Memory B cell (primary cell): ENCODE measurements at regions not wholly inside any gene's neighbourhood (a gene's known extent, or its start where the extent isn't known, plus 50 kb on each side); places are given as distances from the start of the nearest gene placed in this dataset.
A peak's percentile ranks its signal among the peaks of the same experiment; 100 is the strongest.

ENCODE experiments used
- ATAC-seq: fragments of 150-1000 bp; cut with Tn5 transposase; 2 replicates; pipeline ENCODE4 v1.10.0; 2021; ENCODE audit warnings: low read depth, mild to moderate bottlenecking, moderate library complexity
- DNase-seq, 2 donors: peaks; one replicate each; pipeline ENCODE4 v3.0.0; 2022; ENCODE audit warnings: low spot score in 2 of 2
- H3K27ac Mint-ChIP-seq: one replicate; pipeline ENCODE4 v1.8.0; 2022; ENCODE audit warnings: mild to moderate bottlenecking, moderate library complexity, mixed read lengths
- H3K27me3 Mint-ChIP-seq: one replicate; pipeline ENCODE4 v1.8.0; 2022; ENCODE audit warnings: mixed read lengths
- H3K36me3 Mint-ChIP-seq: one replicate; pipeline ENCODE4 v1.8.0; 2022; ENCODE audit warnings: mild to moderate bottlenecking, mixed read lengths
- H3K4me1 Mint-ChIP-seq: one replicate; pipeline ENCODE4 v1.8.0; 2022; ENCODE audit warnings: mixed read lengths
- H3K4me3 Mint-ChIP-seq: one replicate; pipeline ENCODE4 v1.8.0; 2022; ENCODE audit warnings: mild to moderate bottlenecking, moderate library complexity, mixed read lengths
- H3K9me3 Mint-ChIP-seq: one replicate; pipeline ENCODE4 v1.8.0; 2022; ENCODE audit warnings: mixed read lengths

DNA sequence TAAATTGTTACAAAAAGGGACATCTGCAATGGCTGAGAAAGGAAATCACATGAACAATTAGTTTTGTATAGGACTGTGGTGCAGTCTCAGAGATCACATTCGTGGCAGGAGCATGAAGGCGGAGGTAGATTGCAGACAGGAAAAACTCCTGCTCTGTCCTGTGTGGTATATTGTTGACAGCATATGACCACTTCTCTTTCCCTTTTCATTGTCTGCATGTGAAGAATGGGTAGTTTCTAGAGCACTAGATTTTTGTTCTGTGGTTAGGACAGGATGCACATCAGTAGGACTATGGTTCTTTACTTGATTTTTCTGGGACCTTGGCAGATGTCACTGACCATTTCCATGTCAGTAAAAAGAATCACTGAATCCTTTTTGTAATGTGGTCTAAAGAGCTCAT lies 625.9 kb upstream of the PKN2 start:
- Mint-ChIP-seq H3K4me1 (peaks cover 3% of the 10 kb centered on the region), H3K27me3 (peaks cover 1% of the 10 kb centered on the region), H3K4me3 (no peak overlapping the region), H3K27ac (no peak overlapping the region), H3K9me3 (no peaks in the 10 kb centered on the region), H3K36me3 (no peaks in the 10 kb centered on the region)
- ATAC-seq (no peak), DNase-seq (no peak)

DNA sequence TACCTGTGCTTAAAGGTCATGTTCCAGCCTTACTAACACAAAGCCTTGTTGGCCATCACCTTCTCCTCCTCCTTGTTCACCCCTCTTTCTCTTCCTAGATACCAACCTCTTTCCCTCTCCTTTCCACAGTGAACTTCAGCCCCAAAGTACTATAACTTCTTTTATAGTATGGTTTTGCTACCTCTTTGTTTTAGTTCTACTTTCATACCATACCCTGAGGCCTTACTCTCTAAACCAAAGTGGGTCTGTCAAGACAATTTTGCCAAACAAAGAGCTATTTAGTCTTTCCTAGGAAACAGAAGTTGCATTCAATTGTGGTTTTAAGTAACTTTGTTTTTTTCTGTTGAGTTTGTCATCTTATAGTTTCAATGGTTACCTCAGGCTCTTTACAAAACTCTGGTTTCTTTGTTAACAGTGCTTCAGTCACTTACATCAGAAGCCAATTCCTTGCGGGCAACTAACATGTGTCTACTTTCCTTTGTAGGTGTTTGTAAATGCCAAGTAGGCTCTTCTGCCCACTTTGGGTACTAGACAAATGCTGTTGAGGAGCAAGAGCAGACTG lies 623.9 kb upstream of the PKN2 start:
- Mint-ChIP-seq H3K4me1 (peaks cover 3% of the 10 kb centered on the region), H3K36me3 (no peaks in the 10 kb centered on the region), H3K9me3 (no peaks in the 10 kb centered on the region), H3K27ac (no peak overlapping the region), H3K4me3 (no peak overlapping the region), H3K27me3 (no peaks in the 10 kb centered on the region)
- DNase-seq: no peak
- no peak for ATAC-seq

DNA sequence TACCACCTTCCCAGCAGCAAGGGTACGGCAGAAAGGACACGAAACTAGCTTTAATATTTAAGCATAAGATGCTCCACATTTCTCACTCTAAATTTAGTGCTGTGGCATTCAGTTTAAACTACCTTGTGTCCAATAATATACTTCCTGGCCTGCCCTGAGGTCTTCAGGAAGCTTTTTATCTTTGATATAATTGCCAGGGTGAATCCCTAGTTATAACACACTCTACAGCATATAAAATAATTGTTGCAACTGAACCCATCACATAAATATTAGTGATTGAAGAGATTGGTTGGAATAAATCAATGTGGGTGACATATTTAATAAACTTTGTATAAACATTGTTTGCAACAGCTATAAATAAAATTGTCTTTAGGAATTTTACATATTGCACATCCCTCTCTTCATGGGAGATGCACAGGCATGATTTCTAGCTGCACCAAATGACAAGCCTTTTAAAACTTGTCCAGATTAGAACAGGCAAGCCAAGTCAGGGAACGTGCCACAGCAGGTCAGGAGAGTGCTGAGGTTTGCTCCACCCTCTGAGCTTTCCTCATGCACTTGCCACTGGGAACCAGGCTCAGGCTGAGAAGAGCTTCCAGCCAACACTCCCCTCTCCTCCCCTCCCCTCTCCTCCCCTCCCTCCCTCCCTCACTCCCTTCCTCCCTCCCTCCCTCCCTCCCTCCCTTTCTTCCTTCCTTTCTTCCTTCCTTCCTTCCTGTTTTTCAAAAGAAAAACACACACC lies 623.2 kb upstream of the PKN2 start:
- H3K9me3 Mint-ChIP-seq: no peaks in the 10 kb centered on the region
- peaks cover 3% of the 10 kb centered on the region for H3K4me1 Mint-ChIP-seq
- DNase-seq: no peak
- no peaks in the 10 kb centered on the region for H3K27me3 Mint-ChIP-seq
- ATAC-seq: no peak
- no peaks in the 10 kb centered on the region for H3K36me3 Mint-ChIP-seq
- H3K27ac Mint-ChIP-seq: no peak overlapping the region
- no peak overlapping the region for H3K4me3 Mint-ChIP-seq

DNA sequence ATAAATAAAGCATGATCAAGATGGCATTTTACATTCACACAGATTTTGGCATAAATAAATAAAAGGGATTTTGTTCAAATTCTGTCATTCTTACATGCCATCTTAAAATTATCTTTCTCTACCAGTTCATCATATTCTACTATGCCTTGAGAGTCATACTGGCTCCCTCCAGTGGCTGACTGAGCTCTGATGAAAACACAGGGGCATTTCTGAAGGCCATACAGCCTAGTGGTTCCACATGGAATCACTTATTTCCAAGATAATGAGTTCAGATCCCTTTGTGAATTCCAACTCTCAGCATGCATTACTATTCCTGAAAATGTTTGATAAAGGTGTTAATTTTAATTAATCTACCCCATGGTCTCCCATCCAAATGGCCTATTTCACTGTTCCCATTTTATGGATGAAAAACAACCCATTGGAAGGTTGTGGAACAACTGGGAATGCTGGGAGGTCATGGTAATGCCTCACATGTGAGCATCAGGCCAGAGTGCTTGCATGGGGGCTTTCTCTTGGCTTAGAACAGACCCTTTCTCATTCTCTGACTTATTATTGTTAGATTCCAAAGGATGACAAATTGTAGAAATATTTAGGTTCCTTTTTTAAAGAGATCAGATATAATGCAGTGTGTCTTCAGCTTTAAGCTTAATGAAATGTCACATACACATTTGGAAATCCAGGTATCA lies 622.4 kb upstream of the PKN2 start:
- no peak overlapping the region for H3K4me3 Mint-ChIP-seq

DNA sequence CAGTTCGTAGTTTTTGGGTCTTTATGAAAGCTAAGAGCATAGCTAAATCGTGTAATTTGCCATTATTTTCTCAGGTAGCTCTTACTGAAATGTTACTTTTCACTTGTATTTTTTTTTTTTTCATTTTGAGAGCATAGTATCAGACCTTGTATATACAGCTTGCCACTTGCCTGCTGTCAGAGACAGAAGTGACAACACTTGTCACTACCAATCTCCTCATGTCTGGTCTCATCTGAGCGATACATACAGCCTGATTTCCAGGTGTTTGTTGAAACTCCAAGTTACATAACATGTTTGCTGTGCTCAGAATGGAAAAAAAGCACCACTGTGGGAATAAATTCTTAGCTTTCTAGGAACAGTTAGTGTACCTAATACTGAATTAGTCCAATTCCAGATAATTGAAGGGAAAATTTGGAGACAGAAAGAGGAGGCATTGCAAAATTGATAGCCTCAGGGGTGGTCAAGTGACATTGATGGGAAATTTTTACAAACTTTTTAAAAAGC lies 621.4 kb upstream of the PKN2 start:
- Mint-ChIP-seq H3K9me3 (no peaks in the 10 kb centered on the region), H3K36me3 (no peaks in the 10 kb centered on the region), H3K4me1 (peaks cover 3% of the 10 kb centered on the region), H3K27ac (no peak overlapping the region), H3K4me3 (no peak overlapping the region), H3K27me3 (peaks cover 4% of the 10 kb centered on the region)
- DNase-seq: no peak
- no peak for ATAC-seq

More for the DNA sequence above, 622.4 kb upstream of the PKN2 start:
- peak; percentile 82 for ATAC-seq
- no peaks in the 10 kb centered on the region for H3K27me3 Mint-ChIP-seq
- no peaks in the 10 kb centered on the region for H3K36me3 Mint-ChIP-seq
- H3K27ac Mint-ChIP-seq: no peak overlapping the region
- peak in 1 of 2 donors; percentile 26 for DNase-seq
- H3K9me3 Mint-ChIP-seq: no peaks in the 10 kb centered on the region
- peaks cover 3% of the 10 kb centered on the region for H3K4me1 Mint-ChIP-seq

DNA sequence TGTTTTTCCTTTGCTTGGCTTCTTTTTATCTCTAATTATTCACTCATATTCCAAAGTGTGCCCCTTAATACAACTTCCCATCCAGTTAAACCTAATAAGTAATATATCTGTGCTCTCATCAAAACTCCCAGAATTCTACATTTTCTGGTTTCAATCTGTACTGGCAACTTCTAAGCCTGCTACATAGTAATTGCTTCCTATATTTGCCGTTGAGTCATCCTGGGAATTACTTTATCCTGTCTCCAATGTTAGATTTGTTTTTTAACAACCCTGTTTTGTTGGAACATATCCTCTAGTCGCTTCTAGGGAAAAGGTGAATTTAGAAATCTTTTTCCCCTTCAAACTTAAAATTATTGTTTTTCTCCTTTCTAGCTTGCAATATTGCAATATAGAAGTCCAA lies 620.5 kb upstream of the PKN2 start:
- no peak for ATAC-seq
- Mint-ChIP-seq H3K9me3 (no peaks in the 10 kb centered on the region), H3K27ac (no peak overlapping the region), H3K4me1 (peaks cover 3% of the 10 kb centered on the region), H3K4me3 (no peak overlapping the region), H3K27me3 (peaks cover 6% of the 10 kb centered on the region), H3K36me3 (no peaks in the 10 kb centered on the region)
- DNase-seq: no peak

DNA sequence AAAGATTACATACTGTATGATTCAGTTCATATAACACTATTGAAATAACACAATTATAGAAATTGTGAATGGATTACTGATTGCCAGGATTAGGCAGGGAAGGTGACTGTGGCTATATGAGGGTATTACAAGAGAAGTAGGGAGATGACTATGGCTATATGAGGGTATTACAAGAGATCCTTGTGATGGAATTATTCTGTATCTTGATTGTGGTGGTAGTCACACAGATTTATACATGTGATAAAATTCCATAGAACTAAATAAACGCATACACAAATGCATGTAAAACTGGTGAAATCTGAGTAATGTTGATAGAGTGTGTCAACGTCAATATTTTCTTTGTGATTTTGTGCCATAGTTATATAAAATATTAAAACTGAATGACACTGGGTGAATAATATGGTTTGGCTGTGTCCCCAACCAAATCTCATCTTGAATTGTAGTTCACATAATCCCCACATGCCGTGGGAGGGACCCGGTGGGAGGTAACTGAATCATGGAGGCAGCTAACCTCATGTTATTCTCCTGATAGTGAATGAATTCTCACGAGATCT lies 615.6 kb upstream of the PKN2 start:
- ATAC-seq (no peak), DNase-seq (no peak)
- Mint-ChIP-seq H3K4me3 (no peak overlapping the region), H3K36me3 (no peaks in the 10 kb centered on the region), H3K27ac (no peak overlapping the region), H3K9me3 (no peaks in the 10 kb centered on the region), H3K27me3 (peaks cover 10% of the 10 kb centered on the region), H3K4me1 (no peaks in the 10 kb centered on the region)

DNA sequence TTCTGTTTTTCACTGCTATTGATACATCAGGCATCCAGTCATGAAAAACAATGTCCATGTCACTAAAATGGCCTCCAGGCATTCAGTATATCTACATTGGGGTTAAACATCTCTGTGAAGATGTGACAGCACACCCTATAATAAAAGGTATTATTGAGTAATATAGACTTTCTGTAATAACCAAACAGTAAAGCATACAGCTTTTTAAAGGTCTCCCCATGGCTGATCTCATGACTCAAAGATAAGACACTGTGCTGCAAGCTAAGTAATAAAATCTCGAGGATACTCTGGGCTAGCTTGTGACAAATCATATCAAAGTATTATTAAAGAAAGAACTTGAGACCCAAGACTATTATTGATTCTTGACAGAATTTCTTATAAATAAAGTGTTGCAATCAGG lies 613.1 kb upstream of the PKN2 start:
- H3K4me3 Mint-ChIP-seq: no peak overlapping the region
- peaks cover 10% of the 10 kb centered on the region for H3K27me3 Mint-ChIP-seq
- H3K36me3 Mint-ChIP-seq: no peaks in the 10 kb centered on the region
- no peak for ATAC-seq
- no peak for DNase-seq
- no peak overlapping the region for H3K27ac Mint-ChIP-seq
- no peaks in the 10 kb centered on the region for H3K9me3 Mint-ChIP-seq
- H3K4me1 Mint-ChIP-seq: no peaks in the 10 kb centered on the region

DNA sequence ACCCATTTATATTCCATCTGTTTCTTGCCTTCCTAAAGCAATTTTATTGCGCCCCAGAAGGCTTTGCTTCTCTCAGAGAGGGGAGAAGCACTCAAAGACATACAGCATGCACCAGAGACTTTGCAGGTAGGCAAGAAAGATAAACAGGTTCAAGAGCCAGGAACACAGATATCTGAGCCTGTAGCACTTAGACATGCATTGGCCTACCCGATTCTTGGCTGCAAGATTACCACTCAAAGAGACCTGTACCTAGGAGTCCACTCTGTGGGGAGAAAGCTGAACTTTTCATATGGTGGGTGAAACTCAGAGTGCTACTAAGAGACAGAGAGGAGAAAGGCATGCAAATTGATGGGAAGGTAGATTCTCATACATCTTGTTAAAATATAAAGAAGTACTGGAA lies 609.4 kb upstream of the PKN2 start:
- ATAC-seq: no peak
- Mint-ChIP-seq H3K9me3 (no peaks in the 10 kb centered on the region), H3K27ac (no peak overlapping the region), H3K4me1 (no peaks in the 10 kb centered on the region), H3K36me3 (no peaks in the 10 kb centered on the region), H3K27me3 (peaks cover 1% of the 10 kb centered on the region), H3K4me3 (no peak overlapping the region)
- DNase-seq: no peak

DNA sequence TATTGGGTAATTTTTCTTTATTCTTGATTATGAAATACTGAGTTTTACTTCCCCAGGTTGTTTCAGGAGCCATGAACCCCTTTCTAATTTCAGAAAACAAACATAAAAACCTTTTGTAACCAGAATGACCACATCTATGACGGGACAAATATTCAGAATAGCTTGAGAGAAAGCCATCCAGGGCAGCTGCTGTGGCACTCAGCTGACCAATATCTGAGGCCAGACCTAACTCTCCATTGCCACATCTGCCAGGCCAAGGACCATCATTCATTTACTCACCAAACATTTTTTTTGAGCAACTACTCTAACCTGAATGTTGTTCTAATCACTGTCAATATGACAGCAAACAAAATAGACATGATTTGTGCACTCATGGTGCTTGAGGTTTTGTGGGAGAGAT lies 608.3 kb upstream of the PKN2 start:
- Mint-ChIP-seq H3K27me3 (peaks cover 1% of the 10 kb centered on the region), H3K9me3 (no peaks in the 10 kb centered on the region), H3K4me3 (no peak overlapping the region), H3K27ac (no peak overlapping the region), H3K4me1 (no peaks in the 10 kb centered on the region), H3K36me3 (no peaks in the 10 kb centered on the region)
- no peak for ATAC-seq
- no peak for DNase-seq

DNA sequence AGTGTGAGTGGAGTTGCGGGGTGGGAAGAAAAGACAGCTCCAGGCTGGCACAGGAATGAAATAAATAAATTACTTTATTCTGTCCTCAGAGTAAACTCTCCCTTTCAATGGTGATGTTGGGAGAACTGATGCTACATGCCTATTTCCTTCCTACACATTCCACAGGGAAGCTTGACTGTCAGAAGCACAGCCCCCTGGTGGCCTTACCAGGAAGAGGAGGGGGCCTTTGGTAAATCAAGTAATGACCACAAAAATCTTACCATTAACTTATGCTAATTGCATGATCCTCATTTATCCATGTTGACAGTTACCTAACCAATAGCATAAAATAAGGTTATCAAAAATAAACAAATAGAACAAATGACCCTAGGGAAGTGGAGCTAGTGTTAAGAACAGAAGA lies 605.0 kb upstream of the PKN2 start:
- DNase-seq (no peak), ATAC-seq (no peak)
- H3K27me3 Mint-ChIP-seq: peaks cover 3% of the 10 kb centered on the region
- H3K27ac Mint-ChIP-seq: no peak overlapping the region
- no peaks in the 10 kb centered on the region for H3K9me3 Mint-ChIP-seq
- H3K4me3 Mint-ChIP-seq: no peak overlapping the region
- H3K4me1 Mint-ChIP-seq: no peaks in the 10 kb centered on the region
- no peaks in the 10 kb centered on the region for H3K36me3 Mint-ChIP-seq

DNA sequence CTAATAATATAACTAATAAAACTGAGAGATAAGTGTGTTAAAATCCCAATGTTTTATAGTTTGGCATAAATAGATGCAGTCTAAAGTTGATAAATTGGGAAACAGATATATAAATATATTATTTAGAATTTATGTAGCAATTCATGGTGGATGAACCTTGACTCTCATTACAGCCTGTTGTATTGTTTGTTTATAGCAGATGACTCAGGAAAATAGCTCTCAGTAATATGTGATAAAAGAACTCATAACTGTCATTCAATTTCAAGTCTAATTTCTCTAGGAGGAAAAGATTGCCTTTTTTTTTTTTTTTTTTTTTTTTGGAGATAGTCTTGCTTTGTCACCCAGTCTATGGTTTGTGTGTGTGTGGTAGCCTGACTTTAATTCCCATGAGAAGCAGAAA lies 603.2 kb upstream of the PKN2 start:
- no peaks in the 10 kb centered on the region for H3K36me3 Mint-ChIP-seq
- DNase-seq: no peak
- H3K27ac Mint-ChIP-seq: no peak overlapping the region
- H3K9me3 Mint-ChIP-seq: peaks cover 8% of the 10 kb centered on the region
- no peak overlapping the region for H3K4me3 Mint-ChIP-seq
- peaks cover 4% of the 10 kb centered on the region for H3K27me3 Mint-ChIP-seq
- no peaks in the 10 kb centered on the region for H3K4me1 Mint-ChIP-seq
- ATAC-seq: no peak

DNA sequence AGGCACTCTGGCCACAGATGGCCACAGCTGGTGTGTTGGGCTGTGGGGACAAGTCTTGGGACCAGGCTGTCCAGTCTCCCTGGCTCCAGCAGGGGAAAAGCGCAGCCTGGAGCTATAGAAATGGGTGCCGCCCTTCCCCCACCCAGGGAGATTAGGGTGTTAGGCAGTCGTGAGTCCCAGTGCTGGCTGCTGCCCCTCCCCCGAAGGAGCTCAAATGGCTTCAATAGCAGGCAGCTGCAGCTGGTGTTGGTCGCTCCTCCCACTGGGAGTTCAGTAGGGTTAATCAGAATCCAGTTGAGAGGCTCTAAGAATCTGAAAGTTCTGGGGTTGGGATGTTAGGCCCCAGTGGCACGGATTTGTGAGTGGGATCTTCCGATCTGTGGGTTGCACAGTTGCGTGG lies 595.6 kb upstream of the PKN2 start:
- no peaks in the 10 kb centered on the region for H3K4me1 Mint-ChIP-seq
- no peaks in the 10 kb centered on the region for H3K36me3 Mint-ChIP-seq
- H3K27ac Mint-ChIP-seq: no peak overlapping the region
- peaks cover 11% of the 10 kb centered on the region for H3K9me3 Mint-ChIP-seq
- peaks cover 6% of the 10 kb centered on the region for H3K27me3 Mint-ChIP-seq
- H3K4me3 Mint-ChIP-seq: no peak overlapping the region
- ATAC-seq (no peak), DNase-seq (no peak)

DNA sequence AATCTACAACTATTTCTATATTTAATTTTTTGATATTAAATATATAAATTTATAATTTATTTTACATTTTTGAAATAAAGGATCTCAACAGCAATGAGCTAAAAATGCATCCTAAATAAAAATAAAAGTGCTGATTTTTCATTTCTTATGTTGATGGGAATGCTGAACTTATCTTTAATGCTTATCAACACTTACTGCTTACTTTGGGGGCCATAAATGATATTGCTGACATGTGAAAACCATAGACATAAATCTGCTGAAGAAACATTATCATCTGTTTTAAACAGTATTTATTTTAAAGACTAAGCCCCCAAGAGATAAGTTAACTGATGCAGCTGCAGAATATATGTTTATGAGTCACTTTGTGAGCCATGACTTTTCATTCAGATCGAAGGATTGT lies 594.1 kb upstream of the PKN2 start:
- Mint-ChIP-seq H3K36me3 (no peaks in the 10 kb centered on the region), H3K4me1 (no peaks in the 10 kb centered on the region), H3K27ac (no peak overlapping the region), H3K27me3 (peaks cover 5% of the 10 kb centered on the region), H3K9me3 (peaks cover 10% of the 10 kb centered on the region), H3K4me3 (no peak overlapping the region)
- DNase-seq: no peak
- ATAC-seq: no peak
